Dermis microvascular lymphatic vessel endothelial cell (primary cell): ENCODE measurements at regions not wholly inside any gene's neighbourhood (a gene's known extent, or its start where the extent isn't known, plus 50 kb on each side); places are given as distances from the start of the nearest gene placed in this dataset.

ENCODE experiments used
- DNase-seq, 2 donors: peaks; one replicate each; pipeline versions ENCODE4 v3.0.0 to v3.0.0-alpha.2; 2010; ENCODE audit warnings: low read depth in 2 of 2

- DNase-seq, result no peak
Measured at GRCh38 chr4:178028481-178028880, 586.2 kb upstream of the AGA start.

DNA sequence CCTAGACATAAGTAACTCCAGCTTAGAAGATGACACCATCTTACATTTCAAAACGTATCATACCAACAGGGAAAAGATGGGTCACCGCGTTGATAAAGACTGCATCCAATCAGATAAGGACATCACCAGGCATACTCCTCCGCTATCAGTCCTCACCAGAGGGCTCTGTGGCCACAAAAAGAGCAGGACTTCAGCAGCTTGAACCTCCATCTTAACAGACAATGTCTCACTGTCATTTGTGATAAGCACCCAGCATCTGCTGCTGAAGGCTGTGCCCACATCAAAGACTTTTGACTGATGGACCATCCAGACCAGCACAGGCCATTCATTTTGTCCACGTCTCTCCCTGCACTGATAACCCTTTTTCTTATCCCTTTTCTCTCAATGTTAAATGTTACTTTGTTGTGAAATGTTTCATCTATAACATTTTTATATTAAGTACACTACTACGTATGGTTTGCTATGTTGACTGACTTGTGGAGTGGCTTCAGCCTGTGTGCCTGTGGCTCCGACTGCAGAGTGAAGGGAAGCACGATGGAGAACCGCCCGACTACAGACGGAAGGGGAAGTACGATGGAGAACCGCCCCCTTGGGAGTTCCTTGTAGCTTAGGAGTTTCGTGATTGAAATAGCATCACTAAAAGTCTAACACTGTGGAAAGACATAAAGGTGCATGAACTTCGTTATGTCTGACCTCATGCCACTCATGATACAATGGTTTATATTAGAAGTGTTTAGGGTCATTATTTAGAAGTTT lies 595.4 kb upstream of the AGA start:
- DNase-seq, result no peak

GRCh38 chr4:178056996-178057395 lies 614.8 kb upstream of the AGA start:
- DNase-seq, result no peak

- DNase-seq, result no peak
Measured at GRCh38 chr4:178063568-178063967, 621.3 kb upstream of the AGA start.

GRCh38 chr4:178066338-178066941 lies 624.2 kb upstream of the AGA start:
- no peak for DNase-seq

- DNase-seq, result no peak
Measured at GRCh38 chr4:178068136-178068535, 625.9 kb upstream of the AGA start.

- DNase-seq, result no peak
Measured at GRCh38 chr4:178070163-178070562, 627.9 kb upstream of the AGA start.

- no peak for DNase-seq
Measured at GRCh38 chr4:178080312-178080711, 638.1 kb upstream of the AGA start.

- no peak for DNase-seq
Measured at GRCh38 chr4:178081176-178081575, 638.9 kb upstream of the AGA start.

DNA sequence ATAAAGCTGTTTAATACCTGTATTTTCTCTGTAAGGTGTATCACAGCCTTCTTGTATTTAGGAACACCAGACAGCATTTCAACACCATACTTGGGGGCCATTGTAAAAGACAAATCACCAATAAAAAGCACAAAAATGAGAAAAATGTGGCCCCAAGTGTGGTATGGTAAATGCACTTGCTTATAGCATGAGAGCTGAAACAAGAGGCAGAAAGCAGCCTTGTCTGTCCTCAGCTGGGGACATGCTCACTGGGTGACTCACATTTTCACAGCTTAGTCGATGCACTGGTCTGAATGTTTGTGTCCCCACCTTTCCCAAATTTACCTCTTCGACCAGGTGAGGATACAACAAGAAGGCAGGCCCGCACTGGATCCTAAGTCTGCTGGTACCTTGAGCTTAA lies 639.7 kb upstream of the AGA start:
- no peak for DNase-seq

DNA sequence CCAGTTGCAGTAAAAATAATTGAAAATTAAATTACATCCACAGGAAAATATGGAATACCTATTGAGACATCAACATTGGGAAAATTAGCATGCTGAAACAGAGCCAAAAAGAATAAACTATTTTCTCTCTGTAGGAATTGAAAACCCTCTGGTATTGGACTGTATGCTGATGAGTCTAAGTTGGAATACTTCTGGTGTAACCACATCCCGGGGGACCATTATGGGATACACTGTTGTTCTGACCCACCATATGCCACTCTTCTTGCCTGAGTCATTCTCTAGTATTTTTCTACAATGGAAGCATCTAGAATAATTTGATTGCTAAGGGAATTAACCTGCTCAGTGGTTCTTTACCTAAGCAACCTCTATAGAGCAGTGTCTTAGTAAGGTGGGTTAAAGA lies 640.7 kb upstream of the AGA start:
- no peak for DNase-seq

DNA sequence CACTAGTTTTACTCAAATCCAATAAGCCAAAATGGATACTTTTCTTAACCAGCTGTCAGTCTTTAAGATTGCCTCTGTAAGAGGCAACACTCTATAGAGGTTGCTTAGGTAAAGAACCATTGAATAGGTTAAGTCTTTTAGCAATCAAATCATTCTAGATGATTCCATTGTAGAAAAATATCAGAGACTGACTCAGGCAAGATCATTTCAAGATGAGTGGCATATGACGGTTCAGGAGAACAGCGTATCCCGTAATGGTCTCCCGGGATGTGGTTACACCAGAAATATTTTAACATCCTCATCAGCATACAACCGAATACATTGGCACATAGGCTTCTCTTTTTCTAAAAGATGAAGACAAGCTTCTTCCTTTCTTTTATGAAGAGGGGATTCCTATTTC lies 641.7 kb upstream of the AGA start:
- no peak for DNase-seq

GRCh38 chr4:178086320-178086719 lies 644.1 kb upstream of the AGA start:
- no peak for DNase-seq

DNA sequence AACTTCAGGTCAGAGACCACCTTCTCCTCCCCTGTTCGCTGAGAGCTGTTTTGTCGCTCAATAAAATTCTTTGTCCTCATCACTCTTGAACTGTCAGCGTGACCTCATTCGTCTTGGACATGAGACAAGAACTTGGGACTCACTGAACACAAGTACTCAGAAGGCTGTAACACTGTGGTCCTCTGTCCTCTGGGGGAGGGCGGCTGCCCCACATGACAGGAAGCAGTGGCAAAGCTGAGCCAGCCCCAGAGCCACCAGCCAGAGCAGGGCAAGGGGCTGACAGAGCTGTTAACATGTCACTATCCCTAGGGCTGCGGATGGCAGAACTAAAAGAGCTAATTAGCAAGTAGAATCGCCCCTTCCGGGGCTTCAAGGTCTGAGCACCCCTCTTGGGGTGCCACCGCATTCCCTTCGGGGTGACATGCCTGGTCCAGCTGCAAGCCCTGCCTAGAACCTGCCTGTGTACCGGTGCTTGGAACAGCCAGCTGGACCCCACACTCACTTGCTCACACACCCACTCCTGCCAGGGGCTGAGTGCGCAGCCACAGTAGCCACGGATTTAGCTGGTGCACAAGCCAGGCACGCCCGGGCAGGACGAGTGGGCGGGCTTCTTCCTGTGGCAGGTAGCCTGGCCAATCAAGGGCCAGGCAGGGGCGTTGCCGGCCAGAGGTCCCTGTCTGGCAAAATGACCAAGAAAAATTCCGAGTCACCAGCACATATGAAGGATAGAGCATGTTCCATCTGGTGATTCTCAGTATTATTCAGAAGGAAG lies 648.6 kb upstream of the AGA start:
- no peak for DNase-seq

GRCh38 chr4:178102139-178102538 lies 659.9 kb upstream of the AGA start:
- DNase-seq, result no peak

DNA sequence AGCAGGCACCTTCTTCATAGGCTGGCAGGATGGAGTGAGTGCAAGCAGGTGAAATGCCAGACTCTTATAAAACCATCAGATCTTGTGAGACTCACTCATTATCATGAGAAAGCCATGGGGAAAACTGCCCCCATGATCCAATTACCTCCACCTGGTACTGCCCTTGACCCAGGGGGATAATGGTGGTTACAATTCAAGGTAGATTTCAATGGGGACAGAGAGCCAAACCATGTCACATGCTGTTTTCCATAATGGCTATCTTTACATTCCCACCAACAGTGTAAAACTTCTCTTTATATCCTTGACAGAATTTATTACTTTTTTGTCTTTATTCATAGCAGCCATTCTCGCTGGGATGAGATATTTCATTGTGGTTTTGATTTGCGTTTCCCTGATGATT lies 663.0 kb upstream of the AGA start:
- no peak for DNase-seq

GRCh38 chr4:178136736-178137345 lies 694.6 kb upstream of the AGA start:
- no peak for DNase-seq

- no peak for DNase-seq
Measured at GRCh38 chr4:178137732-178138471, 695.7 kb upstream of the AGA start.

DNA sequence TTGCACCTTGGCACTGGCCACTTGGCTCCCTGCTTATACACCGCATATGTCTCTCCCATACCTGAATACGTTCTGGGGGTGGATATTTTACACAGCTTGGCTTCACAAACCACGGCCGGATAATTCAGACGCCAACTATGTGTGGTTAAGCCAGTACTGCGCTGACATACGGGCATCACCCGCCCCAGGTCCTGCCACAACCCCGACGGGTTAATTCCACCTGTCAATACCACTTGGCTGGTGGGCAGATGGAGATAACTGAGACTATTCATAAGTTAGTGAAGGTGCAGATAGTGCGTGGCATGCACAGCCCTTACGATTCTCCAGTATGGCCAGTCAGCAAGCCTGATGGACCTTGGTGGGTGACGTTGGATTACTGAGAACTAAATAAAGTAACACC lies 696.3 kb upstream of the AGA start:
- DNase-seq, result no peak

GRCh38 chr4:178140326-178140915 lies 698.2 kb upstream of the AGA start:
- DNase-seq, result no peak

DNA sequence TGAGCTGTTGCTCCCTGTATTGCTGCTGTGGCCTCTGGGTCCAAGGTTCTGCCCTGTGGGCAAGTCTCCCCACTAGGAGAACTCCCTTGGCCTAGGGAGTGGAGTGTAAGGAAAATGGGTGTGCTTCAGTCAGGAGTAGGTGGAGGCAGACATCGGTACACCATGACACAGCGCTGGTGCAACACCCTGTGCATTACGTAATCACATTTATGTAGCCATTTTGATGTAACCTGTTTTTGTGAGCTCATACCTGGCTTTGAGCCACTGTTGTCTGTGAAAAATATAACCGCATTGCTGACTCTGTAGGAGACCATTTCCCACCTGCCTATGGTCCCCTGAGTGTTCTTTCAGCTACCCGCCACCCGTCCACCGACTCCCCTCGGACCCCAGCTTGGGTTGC lies 700.5 kb upstream of the AGA start:
- no peak for DNase-seq
